HEK293 (cell line): ENCODE measurements at regions not wholly inside any gene's neighbourhood (a gene's known extent, or its start where the extent isn't known, plus 50 kb on each side); places are given as distances from the start of the nearest gene placed in this dataset.

Experiments
- CTCF ChIP-seq: fragments of 450-650 bp; formaldehyde crosslinking; IDR thresholded peaks from 2 replicates; pipeline ENCODE4 v1.5.1; 2016; ENCODE audit warnings: missing biosample characterization, missing genetic modification characterization
- KLF17 ChIP-seq: fragments of 450-650 bp; formaldehyde crosslinking; IDR thresholded peaks from 2 replicates; pipeline ENCODE4 v1.5.1; 2016; ENCODE audit warnings: missing biosample characterization, missing genetic modification characterization
- PRDM10 ChIP-seq: fragments of 450-650 bp; formaldehyde crosslinking; IDR thresholded peaks from 2 replicates; pipeline ENCODE4 v1.5.1; 2016; ENCODE audit warnings: missing biosample characterization, missing genetic modification characterization
- PRDM4 ChIP-seq: fragments of 450-650 bp; formaldehyde crosslinking; IDR thresholded peaks from 2 replicates; pipeline ENCODE4 v1.5.1; 2017; ENCODE audit warnings: missing biosample characterization, missing genetic modification characterization
- YY1 ChIP-seq: fragments of 450-650 bp; formaldehyde crosslinking; IDR thresholded peaks from 2 replicates; pipeline ENCODE4 v1.5.1; 2018; ENCODE audit warnings: missing biosample characterization, missing genetic modification characterization
- ZBTB49 ChIP-seq: fragments of 450-650 bp; formaldehyde crosslinking; IDR thresholded peaks from 2 replicates; pipeline ENCODE4 v1.5.1; 2016; ENCODE audit warnings: missing biosample characterization, missing genetic modification characterization, low read depth
- ZNF223 ChIP-seq: fragments of 450-650 bp; formaldehyde crosslinking; IDR thresholded peaks from 2 replicates; pipeline ENCODE4 v1.5.1; 2016; ENCODE audit warnings: missing biosample characterization, missing genetic modification characterization
- ZNF341 ChIP-seq: fragments of 450-650 bp; formaldehyde crosslinking; IDR thresholded peaks from 2 replicates; pipeline ENCODE4; 2016; ENCODE audit warnings: low read depth, missing biosample characterization, missing genetic modification characterization
- ZNF585B ChIP-seq: fragments of 450-650 bp; formaldehyde crosslinking; IDR thresholded peaks from 2 replicates; pipeline ENCODE4 v1.5.1; 2016; ENCODE audit warnings: missing biosample characterization, missing genetic modification characterization
- ZNF639 ChIP-seq: fragments of 450-650 bp; formaldehyde crosslinking; IDR thresholded peaks from 2 replicates; pipeline ENCODE4 v1.5.1; 2016; ENCODE audit warnings: missing biosample characterization, missing genetic modification characterization
- ZNF654 ChIP-seq: fragments of 450-650 bp; formaldehyde crosslinking; IDR thresholded peaks from 2 replicates; pipeline ENCODE4 v1.5.1; 2016; ENCODE audit warnings: low read depth, missing biosample characterization, missing genetic modification characterization
- ZNF791 ChIP-seq: fragments of 450-650 bp; formaldehyde crosslinking; IDR thresholded peaks from 2 replicates; pipeline ENCODE4 v1.5.1; 2016; ENCODE audit warnings: missing biosample characterization, missing genetic modification characterization
- ZSCAN30 ChIP-seq: fragments of 450-650 bp; IDR thresholded peaks from 2 replicates; pipeline ENCODE4 v1.5.1; 2018; ENCODE audit warnings: missing biosample characterization, mild to moderate bottlenecking, missing genetic modification characterization, moderate library complexity

GRCh38 chr19:32101206-32101605 is 244.2 kb upstream of the ZNF507 start:
- TF ChIP-seq PRDM4 (tag by site-specific recombination) (no peak), YY1 (tag by site-specific recombination) (no peak), KLF17 (no peak), CTCF (tag by site-specific recombination) (no peak), ZNF639 (tag by site-specific recombination) (no peak), ZNF791 (no peak), ZBTB49 (tag by site-specific recombination) (no peak), ZNF585B (tag by site-specific recombination) (no peak), PRDM10 (tag by site-specific recombination) (no peak), ZNF341 (tag by site-specific recombination) (no peak), ZNF223 (no peak), ZSCAN30 (tag by site-specific recombination) (no peak), ZNF654 (no peak)
